Activated CD8-positive, alpha-beta memory T cell treated with anti-CD3 and anti-CD28 coated beads, Interleukin-2, amount 50 U/mL, for 1 hour (primary cell): ENCODE measurements at regions not wholly inside any gene's neighbourhood (a gene's known extent, or its start where the extent isn't known, plus 50 kb on each side); places are given as distances from the start of the nearest gene placed in this dataset.
"Not testable (repeated sequence)": the region's sequence is repeated elsewhere in the genome, so short reads cannot be mapped to it uniquely, and the experiment has no call there.

ENCODE experiments used
- DNase-seq: peaks from one replicate; pipeline ENCODE4 v3.0.0-alpha.2; 2020; ENCODE audit errors: extremely low read depth

DNA sequence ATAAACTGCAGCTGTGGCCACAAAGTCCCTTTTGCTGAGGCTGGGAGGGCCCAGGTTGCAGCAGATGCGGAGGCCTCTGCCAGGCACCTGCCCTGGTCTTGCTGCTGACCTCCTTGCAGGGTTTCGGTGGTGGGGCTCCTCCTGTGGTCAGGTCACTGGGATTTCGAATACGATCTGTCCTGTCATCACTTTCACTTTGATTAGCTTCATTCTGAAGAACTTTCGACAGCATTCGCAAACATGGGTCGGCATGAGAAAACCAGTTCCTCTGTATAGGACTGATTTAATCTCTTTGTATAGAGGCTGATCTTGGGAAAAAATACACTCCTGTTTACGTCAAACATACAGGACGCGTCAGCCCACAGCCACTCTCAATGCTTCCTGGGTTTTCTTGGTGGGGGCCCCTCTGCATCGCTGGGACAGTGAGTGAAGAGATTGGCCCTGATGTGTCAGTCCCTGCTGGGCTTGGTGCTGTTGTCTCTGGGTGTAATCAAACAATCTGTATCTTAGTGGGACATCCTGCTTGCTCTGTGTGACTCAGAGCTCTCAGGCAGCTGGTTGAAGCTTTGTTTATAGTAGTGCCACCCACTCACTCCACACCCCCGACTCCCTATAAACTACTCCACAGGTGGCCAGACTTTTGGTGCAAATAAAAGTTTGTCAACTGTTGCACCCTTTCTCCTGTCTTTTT is 209.4 kb upstream of the CXCR4 start:
- peak; percentile 82 for DNase-seq

DNA sequence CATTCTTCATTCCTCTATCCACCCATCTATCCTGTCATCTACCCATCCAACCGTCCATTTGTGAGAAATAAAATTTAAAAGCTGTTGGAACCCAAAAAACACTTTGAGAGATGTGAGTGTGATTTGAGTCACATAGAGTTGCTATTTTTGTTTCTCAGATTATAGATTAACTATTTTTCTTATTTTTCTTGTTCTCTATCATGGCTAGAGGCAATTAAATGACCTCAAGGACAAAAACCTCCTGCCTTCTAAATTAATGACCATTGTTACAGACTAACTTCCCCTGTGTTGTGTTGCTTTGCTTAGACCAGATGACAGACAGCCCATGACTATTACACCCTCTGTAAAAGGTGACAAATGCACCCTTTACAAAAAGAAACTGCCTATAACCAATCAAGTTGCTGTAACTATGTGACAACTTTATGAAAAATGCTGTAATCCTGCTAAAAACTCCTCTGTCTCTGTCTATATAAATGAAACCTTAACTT is 207.9 kb upstream of the CXCR4 start:
- no peak for DNase-seq

DNA sequence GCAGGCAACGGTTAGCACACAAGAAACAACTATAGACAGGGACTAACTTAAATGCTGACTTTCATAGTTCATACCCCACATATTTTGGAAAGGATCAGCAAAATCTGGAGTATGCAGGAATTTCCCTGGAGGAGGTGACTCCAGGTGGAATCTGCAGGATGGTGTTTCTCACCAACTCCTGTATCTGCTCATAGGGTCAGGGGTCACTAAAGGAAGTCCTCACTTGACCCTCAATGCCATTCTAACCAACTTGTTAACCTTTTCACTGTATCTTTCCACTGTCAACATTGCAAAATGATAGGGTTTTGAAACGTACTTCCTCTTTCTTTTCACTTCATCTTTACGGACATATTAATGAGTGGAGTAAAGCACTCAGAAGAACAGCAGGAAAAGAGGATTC is 207.0 kb upstream of the CXCR4 start:
- DNase-seq, result no peak

DNA sequence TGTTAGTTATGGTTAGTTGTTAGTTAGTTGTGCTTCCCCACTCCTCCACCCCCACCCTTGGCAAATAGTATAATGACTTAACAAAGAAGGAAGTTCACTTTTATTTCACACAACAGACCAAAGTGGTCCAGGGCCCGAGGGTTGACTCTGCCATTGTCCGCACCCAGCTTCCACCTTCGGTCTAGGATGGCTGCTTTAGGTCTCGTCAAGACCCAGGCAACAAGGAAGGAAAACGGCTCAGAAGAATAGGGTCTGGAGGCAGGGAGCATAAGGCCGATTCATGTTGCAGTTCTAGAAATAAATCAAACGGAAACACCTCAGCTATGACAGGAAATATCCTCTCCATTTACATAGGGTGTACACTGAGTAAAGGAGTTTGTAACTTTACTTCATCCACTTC is 206.0 kb upstream of the CXCR4 start:
- DNase-seq, result no peak

DNA sequence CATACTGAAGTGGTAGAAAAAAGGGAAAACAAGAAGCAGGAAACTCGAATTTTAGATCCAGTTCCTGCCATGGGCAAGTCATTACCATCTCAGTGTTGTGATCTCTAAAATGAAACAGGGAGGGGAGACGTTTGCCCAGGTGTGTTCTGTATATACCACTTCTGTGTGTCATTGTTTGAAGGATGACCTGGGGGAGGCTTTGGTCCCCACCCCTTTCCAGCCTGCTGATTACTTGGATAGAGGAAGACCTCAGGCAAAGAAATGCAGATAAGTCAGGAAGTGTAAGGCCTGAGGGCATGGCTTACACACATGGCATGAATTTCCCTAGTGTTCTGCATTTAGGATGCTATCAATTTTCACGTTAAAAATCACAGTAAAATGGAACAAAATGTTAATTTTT is 205.2 kb upstream of the CXCR4 start:
- no peak for DNase-seq

DNA sequence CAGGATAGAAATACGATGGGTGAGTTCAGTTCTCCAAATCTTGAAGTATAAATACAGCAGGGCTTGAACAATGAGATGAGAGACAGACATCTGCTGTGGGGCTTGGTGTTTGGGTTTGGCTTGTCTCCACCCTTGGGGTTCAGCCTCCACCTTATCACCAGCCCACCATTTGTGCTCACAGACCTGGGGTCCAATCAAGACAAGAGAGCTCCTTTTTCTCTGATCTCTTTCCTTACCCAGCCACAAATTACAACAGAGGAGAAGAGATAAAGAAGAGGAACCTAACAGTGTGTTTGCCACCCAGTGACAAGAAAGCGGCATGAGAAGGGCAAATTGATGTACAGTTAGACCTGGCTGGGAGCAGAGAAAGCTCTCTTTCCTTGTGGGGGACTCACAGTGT is 204.5 kb upstream of the CXCR4 start:
- DNase-seq, result no peak

DNA sequence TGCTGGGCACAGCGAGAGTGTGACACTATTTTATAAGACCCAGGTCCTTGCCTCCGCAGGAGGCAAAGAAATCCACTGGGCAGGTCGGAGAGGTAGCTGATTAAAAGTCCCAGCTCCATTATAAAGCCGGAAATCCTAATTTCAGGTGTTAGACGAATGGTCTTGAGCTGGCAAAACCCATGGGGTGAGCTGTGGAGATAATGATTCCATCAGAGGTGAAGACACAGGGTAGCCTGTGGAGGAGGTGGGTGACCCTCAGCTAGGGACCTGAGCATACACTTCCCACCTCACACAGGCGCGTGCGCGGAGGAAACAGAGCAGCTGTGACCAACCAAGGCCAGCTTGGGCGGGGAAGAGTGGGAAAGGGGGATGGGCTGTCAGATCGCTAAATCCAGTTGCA is 201.7 kb upstream of the CXCR4 start:
- DNase-seq, result no peak

DNA sequence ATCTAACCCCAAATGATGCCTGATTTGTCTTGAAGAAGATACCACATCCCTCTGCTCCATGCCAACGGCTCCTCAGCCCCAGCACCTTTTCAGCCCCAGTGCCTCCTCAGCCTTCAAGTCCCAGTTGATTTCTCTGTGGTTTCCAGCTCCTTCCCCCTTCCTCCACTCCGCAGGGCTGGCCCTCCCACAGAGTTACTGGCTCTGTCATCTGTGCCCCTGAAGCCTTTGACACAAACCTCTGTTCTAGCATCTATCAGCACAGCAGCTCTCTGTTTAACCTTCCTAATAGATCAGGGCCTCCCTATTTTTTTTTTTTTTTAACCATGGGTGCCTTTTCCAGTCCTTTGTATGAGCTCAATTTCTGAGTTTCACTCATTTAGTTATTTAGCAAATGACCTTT is 201.3 kb upstream of the CXCR4 start:
- DNase-seq, result no peak

DNA sequence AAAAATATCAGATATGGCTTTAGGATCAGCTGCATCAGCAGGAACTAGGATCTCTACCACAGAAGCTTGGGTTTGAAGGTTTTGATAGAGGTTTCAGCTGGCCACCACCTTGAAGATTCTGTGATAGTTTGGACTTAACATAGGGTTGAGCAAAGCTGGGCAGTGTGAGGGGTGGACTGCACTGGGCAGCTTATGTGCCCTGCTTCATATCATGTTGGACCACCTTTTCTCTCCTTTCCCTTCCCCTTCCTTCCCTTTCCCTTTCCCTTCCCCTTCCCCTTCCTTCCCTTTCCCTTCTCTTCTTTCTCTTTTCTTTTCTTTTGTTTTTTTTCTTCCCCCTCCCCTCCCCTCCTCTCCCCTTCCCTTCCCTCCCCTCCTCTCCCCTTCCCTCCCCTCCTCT is 196.3 kb upstream of the CXCR4 start:
- DNase-seq, result no peak

DNA sequence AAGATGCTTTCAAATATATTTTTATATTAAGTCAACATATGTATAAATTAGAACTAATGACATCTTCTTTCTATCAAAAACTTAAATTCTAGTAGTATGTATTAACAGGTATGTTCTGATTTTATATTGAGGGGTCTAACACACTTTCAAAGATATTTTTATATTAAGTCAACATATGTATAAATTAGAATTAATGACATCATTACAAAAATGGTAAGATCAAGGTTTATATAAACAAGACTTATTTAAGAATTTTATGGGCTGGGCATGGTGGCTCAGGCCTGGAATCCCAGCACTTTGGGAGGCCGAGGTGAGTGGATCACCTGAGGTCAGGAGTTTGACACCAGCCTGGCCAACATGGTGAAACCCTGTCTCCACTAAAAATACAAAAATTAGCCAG is 194.6 kb upstream of the CXCR4 start:
- not testable (repeated sequence) for DNase-seq

DNA sequence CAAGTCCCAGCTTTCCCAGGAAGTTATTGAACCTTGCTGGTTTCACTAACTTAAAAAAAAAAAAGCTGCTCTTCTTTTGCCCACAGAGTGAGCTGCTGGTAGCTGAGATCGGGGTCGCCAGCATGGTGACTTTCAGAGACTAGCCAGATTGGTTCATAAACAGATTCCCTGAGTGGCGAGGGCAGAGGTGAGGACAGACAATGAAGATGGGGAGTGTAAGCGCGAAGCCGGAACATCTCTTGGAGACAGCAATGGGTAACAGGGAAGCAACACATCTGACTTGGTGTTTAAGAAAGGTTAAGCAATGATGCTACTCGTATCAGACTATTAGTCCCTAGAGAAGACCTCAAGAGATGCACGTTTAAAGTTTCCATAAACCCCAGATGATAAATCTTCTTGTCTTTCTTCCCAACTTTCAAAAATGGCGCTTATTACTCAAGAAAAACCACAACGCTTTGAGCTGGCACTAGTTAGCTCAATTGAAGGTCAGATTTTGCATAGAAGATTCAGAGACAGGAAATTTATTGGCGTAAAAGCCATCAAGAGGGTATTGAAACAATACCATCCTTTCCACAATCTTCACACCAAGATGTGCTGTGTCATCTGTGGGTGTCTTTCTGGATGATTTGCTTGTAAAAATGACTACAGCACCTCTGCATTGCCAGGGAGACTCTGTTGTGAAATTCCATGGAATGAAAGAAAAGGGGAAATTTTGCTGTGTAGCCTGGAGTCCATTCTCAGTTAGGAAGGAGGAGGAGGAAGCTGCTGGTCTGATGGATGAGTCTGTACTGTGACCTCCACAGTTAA is 193.1 kb upstream of the CXCR4 start:
- no peak for DNase-seq

DNA sequence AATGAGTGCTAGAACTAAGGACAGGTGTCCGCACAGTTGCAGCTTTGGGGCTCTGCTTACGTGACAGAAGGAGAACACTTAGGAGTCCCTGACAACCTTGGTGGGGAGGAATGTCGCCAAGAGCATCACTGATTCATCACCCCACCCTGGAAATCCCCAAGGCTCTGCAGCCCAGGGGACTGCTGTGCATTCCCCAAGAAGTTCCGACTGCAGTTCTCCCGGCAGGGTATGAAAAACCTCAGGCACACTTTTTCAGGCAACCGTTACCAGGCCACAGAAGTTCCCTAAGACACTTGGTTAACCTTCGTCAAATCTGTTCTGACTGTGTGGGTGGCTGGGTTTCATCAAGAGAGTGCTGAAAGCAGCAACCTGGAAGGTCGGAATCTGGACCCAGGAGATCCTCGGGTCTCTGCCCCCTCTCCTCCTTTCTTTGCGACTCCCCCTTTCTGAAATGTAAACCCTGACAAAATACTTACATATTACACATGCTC is 192.1 kb upstream of the CXCR4 start:
- DNase-seq, result no peak

DNA sequence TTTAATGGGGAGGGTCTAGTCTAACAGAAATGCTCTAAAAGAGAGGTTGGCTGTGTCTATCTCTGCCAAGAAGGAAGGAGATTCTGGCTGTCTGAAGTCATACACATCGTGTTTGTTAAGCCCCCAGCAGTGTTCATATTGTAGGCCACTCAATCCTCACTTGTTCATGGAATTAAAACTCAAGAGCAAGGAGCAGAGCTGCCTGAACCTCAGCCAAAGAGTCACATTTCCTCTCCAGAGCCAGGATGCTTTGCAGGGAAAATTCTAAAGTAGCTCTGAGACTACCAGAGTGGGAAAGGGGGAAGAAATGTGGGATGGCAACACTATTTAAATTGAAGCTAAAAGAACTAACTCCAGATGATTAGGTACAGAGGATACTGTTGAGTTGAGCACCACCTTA is 190.7 kb upstream of the CXCR4 start:
- DNase-seq, result no peak

DNA sequence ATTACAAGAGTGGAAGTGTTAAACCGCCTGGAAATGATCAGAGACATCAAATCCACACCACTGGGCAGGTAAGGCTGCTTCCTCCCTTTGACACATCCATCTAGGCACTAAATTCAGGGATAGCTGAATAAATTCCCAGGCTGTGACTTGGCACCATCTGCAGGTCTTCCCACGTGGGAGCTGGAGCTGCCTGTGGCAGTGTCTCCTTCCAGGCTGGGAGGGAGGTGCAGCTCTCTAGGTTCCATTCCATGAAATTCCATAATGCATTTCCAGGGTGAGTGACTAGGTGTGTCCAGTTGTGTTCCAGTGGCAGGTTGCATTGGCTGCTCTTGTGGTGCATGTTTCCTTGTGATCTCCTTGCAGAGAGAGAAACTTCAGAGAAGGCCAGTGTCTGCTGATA is 188.9 kb upstream of the CXCR4 start:
- no peak for DNase-seq

DNA sequence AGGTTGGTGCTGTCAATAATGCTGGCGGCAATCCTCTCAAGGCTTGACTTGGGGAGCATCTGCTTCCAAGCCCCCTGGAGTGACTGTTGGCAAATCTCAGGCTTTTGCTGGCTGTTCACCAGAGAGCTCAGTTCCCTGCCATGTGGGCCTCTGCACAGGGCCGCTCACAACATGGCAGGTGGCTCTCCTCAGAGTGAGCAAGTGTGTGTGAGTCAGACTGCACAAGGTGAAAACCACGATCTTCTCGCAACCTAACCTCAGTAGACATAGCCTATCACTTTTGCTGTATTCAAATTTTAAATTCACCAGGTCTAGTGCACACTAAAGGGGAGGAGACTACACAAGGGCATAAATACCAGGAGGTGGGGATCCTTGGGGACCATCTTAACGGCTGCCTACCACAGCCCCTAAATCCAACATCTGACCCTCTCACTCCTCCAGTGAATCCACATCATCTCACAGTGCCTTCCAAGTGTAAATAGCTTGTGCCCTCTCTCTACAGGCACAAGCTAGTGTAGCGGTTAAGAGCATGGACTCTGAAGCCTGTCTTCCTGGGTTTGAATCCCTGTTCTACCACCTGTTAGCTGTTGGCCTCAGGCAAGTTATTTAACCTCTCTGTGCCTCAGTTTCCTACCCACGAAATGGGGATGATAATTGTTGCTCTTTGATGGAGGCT is 187.7 kb upstream of the CXCR4 start:
- no peak for DNase-seq

DNA sequence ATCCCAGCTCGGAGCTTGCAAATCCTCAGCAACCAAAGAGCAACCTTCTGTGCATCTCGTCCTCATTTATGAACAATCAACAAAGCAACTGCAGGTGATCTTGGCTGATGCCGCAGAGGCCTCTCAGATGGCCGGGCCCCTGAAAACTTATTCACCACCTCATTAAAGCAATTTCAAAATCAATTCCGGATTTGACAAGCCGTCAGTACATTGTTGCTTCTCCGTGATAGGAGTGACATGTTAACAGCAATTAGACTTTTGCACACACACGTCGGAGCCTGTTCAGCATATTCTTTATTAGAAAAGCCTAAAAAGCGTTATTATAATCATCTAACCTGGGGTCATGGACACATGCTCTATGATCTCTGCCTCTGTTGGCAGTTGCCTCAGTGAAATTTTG is 183.1 kb upstream of the CXCR4 start:
- no peak for DNase-seq

DNA sequence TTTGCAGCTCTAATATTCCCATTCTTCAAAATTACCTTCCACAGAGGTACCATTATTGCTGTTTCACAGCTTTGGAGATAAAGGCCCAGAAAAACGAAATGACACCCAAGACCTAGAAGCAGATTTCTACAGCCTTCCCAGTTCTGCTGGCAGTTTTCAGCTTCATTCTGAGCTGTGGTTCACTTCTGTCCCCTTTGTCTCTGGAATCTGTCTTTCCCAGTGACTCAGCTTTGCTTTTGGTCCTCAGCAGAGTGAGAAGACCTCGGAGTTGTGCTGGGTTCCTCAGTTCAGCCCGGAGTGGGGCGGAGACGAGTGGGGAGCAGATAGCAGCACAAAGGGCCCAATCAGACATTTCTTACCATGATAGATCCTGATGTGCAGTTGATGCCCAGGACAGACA is 180.7 kb upstream of the CXCR4 start:
- DNase-seq, result no peak

DNA sequence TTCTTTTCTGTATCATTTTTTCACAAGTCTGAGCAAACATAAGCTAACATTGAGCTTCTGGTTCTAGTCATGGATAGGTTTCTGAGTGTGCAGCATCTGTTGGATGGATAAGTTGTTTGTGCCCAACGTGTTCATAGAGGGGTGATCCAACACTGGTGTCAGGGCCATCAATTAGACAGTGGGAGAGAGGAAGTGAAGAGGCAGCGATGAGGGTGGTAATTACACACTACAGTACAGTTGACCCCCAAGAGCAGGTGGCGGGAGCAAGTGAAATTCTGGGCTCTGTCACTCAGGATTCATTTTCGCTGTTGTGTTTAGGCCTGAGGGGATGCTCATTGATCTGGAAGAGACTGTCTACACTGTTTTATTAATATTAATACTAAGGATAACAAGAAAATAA is 180.0 kb upstream of the CXCR4 start:
- no peak for DNase-seq

DNA sequence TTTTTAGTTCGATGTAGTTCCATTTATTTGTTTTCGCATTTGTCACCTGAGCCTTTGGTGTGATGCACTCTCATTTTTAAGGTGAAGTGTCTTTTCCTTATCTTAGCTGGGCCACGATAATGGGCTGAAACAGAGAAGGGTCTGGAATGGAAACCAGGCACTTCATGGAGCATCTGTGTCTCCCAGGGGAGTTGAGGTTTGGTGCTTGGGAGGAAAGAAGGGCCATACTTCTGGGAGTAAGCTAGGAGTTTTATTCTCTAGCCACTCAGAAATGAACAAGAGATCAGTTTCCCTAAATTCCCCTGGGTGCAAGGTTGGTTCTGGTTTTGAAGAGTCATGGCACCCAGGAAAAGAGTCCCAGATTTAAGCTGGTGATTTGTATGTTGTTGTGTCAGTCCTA is 179.4 kb upstream of the CXCR4 start:
- no peak for DNase-seq

DNA sequence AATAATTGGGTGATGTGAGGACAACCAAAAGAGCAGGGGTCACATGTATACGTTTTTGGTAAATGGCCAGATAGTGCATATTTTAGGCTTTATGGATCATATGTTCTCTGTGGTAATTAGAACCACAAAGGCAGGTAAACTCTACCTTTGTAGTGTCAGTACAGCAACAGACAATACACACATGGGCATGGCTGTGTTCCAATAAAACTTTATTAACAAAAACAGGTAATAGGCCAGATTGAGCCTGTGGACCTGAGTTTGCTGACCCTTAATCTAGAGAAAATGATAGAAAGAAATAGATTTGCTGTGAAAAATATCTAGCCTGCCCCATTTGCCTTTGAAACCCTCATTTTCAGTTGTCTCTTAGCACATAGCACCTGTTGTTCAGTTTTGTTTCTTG is 177.2 kb upstream of the CXCR4 start:
- no peak for DNase-seq

DNA sequence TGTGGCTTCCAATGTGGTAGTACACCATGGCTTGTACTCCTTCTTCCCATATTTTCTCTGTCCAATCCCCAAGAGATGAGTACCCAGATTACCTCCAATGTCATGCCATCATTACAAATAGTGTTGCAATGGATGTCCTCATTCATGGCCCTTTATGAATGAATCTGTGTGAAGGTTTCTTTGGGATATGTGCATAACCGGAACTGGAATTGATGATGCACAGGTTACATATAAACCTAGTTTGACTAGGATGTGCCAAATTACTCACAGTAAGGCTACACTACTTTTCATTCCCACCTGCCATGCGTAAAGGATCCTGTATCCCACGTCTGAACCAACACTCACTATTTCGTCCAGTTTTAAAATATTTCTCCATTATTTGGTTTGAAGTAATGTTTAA is 173.9 kb upstream of the CXCR4 start:
- DNase-seq, result no peak

DNA sequence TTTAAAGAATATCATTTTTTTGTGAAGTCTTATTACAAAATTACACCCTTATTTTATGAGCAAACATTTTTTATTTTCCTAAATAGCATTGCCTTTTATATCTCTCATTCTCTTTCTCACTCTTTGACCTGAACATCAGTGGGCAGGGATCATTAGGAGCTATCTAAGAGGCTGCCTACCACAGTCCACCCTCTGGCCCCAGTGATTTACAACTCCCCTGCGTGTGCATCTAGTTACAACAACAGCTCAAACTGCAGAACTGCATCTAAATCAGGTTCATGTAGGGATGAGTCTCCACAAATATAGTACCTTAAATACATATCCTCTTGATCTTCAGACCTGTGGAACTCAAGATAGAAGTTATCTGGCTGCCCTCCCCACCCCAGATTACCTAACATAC is 172.4 kb upstream of the CXCR4 start:
- no peak for DNase-seq

DNA sequence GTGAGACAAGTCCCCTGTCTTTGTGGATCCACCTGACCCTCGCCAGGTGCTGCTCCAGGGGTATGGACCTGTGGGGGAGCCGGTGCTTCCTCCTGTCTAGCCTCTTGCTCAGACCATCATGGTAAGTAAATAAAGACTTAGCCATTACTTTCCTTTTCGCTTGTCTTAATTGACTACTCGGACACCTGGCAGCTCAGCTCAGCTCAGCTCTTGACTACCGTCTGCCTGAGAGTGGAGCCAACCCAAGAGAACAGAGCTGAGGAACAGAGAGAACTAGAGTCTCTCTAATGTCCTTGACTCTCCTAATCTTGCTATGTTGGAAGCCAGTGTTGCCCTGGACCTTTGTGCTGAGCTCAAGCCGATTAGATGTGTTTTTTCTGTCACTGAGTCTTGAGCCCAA is 170.3 kb upstream of the CXCR4 start:
- no peak for DNase-seq
